ENCODE measurements at regions not wholly inside any gene's neighbourhood (a gene's known extent, or its start where the extent isn't known, plus 50 kb on each side); places are given as distances from the start of the nearest gene placed in this dataset.

DNA sequence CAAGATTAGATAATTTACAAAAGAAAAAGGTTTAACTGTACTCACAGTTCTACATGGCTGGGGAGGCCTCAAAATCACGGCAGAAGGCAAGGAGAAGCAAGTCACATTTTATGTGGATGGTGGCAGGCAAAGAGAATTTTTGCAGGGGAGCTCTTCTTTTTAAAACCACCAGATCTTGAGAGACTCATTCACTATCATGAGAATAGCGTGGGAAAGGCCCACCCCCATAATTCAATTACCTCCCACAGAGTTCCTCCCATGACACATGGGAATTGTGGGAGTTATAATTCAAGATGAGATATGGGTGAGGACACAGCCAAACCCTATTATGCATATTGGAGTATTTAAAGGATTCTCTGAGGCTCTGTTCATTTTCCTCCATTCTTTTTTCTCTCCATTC, 138.7 kb upstream of the CADM2 start:
- H3K36me3 ChIP-seq (ENCODE audit: control insufficient read depth in 2 of 2, extremely low read depth in 1 of 2, insufficient read depth in 2 of 2, low read length in 2 of 2), result no peaks in the 10 kb centered on the region
- no peaks in the 10 kb centered on the region for H3K79me2 ChIP-seq (ENCODE audit: control insufficient read depth, insufficient read depth, low read length)
- no peak overlapping the region for H2AFZ ChIP-seq (ENCODE audit: control insufficient read depth, low read length)
- DNase-seq (ENCODE audit: low read depth, low spot score) (no peak), FAIRE-seq (no peak)
- no peaks in the 10 kb centered on the region for H4K20me1 ChIP-seq (ENCODE audit: control insufficient read depth, extremely low read depth, insufficient read depth, low read length)
- H3K9me1 ChIP-seq (ENCODE audit: control insufficient read depth, extremely low read depth, insufficient read depth, low read length), result no peaks in the 10 kb centered on the region
- no peaks in the 10 kb centered on the region for H3K27me3 ChIP-seq (ENCODE audit: control insufficient read depth, extremely low read depth, insufficient read depth, low read length)
- TF ChIP-seq EZH2 (IDR thresholded peaks at IDR 0.05; ENCODE audit: low read length), result no peak
- TF ChIP-seq, protein P1, sequence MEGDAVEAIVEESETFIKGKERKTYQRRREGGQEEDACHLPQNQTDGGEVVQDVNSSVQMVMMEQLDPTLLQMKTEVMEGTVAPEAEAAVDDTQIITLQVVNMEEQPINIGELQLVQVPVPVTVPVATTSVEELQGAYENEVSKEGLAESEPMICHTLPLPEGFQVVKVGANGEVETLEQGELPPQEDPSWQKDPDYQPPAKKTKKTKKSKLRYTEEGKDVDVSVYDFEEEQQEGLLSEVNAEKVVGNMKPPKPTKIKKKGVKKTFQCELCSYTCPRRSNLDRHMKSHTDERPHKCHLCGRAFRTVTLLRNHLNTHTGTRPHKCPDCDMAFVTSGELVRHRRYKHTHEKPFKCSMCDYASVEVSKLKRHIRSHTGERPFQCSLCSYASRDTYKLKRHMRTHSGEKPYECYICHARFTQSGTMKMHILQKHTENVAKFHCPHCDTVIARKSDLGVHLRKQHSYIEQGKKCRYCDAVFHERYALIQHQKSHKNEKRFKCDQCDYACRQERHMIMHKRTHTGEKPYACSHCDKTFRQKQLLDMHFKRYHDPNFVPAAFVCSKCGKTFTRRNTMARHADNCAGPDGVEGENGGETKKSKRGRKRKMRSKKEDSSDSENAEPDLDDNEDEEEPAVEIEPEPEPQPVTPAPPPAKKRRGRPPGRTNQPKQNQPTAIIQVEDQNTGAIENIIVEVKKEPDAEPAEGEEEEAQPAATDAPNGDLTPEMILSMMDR (optimal IDR thresholded peaks at IDR 0.05 in 1 of 3, IDR thresholded peaks at IDR 0.05 in 1 of 3, conservative IDR thresholded peaks at IDR 0.05 in 1 of 3; ENCODE audit: extremely low read depth in 1 of 3, insufficient read depth in 2 of 3, low read length in 3 of 3), result no peak
- no peak overlapping the region for H3K4me3 ChIP-seq (ENCODE audit: control insufficient read depth in 2 of 3, extremely low read depth in 1 of 3, insufficient read depth in 2 of 3, low read depth in 1 of 3, low read length in 3 of 3)
- no peaks in the 10 kb centered on the region for H3K4me1 ChIP-seq (ENCODE audit: control insufficient read depth, extremely low read depth, insufficient read depth, low read length)
- H3K9me3 ChIP-seq (ENCODE audit: control insufficient read depth, low read depth, low read length), result peaks cover 3% of the 10 kb centered on the region
- no peak overlapping the region for H3K9ac ChIP-seq (ENCODE audit: control insufficient read depth, extremely low read depth, insufficient read depth, low read length)
- dilution Hi-C loops (cut with MboI; ENCODE audit: extremely low pct_ligation_motif_present, low sequenced_read_pairs), result no loop called here
- no peak overlapping the region for H3K27ac ChIP-seq (ENCODE audit: control insufficient read depth, insufficient read depth, low read length)
- no peak overlapping the region for H3K4me2 ChIP-seq (ENCODE audit: control insufficient read depth, extremely low read depth, insufficient read depth, low read depth, low read length)

DNA sequence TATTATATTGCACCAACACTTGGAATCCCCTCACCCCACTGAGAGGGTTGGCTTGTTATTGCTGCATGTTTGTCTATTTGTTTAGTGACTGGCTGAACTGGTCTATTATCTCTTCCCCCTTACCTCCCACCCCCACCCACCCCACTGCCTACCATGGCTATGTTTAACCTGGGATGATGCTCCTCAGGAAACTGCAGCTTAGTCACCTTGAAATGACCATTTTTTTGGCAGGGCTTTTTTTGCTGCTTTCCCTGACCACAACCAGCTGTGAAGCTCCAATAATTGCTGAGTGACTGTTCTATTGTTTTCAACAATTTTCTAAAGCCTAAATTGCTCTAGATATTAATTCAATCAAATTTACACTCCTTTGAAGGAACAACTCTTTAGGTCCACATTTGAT, 137.9 kb upstream of the CADM2 start:
- no peaks in the 10 kb centered on the region for H3K4me1 ChIP-seq (ENCODE audit: control insufficient read depth, extremely low read depth, insufficient read depth, low read length)
- dilution Hi-C loops (cut with MboI; ENCODE audit: extremely low pct_ligation_motif_present, low sequenced_read_pairs), result no loop called here
- no peaks in the 10 kb centered on the region for H3K9me1 ChIP-seq (ENCODE audit: control insufficient read depth, extremely low read depth, insufficient read depth, low read length)
- H3K9ac ChIP-seq (ENCODE audit: control insufficient read depth, extremely low read depth, insufficient read depth, low read length), result no peak overlapping the region
- H3K27ac ChIP-seq (ENCODE audit: control insufficient read depth, insufficient read depth, low read length), result no peak overlapping the region
- no peak overlapping the region for H2AFZ ChIP-seq (ENCODE audit: control insufficient read depth, low read length)
- no peaks in the 10 kb centered on the region for H4K20me1 ChIP-seq (ENCODE audit: control insufficient read depth, extremely low read depth, insufficient read depth, low read length)
- H3K4me3 ChIP-seq (ENCODE audit: control insufficient read depth in 2 of 3, extremely low read depth in 1 of 3, insufficient read depth in 2 of 3, low read depth in 1 of 3, low read length in 3 of 3), result no peak overlapping the region
- no peaks in the 10 kb centered on the region for H3K36me3 ChIP-seq (ENCODE audit: control insufficient read depth in 2 of 2, extremely low read depth in 1 of 2, insufficient read depth in 2 of 2, low read length in 2 of 2)
- H3K4me2 ChIP-seq (ENCODE audit: control insufficient read depth, extremely low read depth, insufficient read depth, low read depth, low read length), result no peak overlapping the region
- TF ChIP-seq, protein P1 (optimal IDR thresholded peaks at IDR 0.05 in 1 of 3, IDR thresholded peaks at IDR 0.05 in 1 of 3, conservative IDR thresholded peaks at IDR 0.05 in 1 of 3; ENCODE audit: extremely low read depth in 1 of 3, insufficient read depth in 2 of 3, low read length in 3 of 3), result no peak
- TF ChIP-seq EZH2 (IDR thresholded peaks at IDR 0.05; ENCODE audit: low read length), result no peak
- no peaks in the 10 kb centered on the region for H3K27me3 ChIP-seq (ENCODE audit: control insufficient read depth, extremely low read depth, insufficient read depth, low read length)
- H3K9me3 ChIP-seq (ENCODE audit: control insufficient read depth, low read depth, low read length), result no peaks in the 10 kb centered on the region
- H3K79me2 ChIP-seq (ENCODE audit: control insufficient read depth, insufficient read depth, low read length), result no peaks in the 10 kb centered on the region
- FAIRE-seq, result no peak
- no peak for DNase-seq (ENCODE audit: low read depth, low spot score)
